ENCODE measurements at regions not wholly inside any gene's neighbourhood (a gene's known extent, or its start where the extent isn't known, plus 50 kb on each side); places are given as distances from the start of the nearest gene placed in this dataset.

DNA sequence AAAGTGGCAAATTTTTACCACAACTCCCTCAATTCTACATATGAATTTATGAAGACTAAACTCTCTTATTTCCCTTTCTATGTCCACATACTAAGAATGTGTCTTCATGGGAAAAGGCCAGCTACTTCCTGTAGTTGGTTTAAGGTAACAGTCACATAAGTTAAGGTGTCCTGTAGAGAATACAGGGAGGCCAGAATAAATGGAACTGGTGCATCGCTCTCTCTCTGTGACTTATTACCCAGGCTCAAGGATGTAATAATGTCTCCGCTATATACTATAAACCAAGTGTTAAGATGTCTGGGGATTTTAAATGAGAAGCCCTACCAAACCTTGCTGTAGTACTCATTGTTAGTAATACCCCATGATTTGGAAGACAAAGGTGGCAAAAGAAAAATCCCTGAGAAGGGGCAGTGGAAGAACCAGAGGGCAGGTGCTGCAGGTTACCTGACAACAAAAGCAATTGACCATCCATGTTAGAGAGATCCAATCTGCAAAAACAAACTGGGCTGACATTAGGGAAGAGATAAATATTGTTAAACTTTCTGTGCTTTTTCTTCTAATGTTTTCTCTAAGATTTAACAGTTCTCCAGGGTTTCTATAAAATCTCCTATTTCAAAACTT, 372.8 kb downstream of the TMX3 start:
- no peak for DNase-seq (ENCODE audit: low spot score)

DNA sequence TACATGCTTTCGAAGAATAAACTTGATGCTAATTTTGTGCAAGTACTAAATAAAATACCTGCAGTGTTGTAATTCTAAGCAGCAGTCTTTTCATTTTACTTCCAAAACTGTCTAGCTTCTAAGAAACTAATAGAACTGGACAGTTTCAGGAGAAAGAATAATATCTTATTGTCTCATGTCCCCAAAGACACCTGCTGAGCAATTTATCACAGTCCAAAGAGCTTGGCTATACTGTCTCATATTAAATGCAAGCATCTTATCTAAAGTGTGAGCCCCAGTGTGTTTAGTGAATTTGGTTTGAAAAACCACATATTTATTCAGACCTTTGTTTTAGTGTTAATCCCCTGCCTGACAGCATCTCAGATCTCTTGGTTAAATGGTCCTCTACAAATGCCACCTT, 374.3 kb downstream of the TMX3 start:
- DNase-seq (ENCODE audit: low spot score), result no peak

DNA sequence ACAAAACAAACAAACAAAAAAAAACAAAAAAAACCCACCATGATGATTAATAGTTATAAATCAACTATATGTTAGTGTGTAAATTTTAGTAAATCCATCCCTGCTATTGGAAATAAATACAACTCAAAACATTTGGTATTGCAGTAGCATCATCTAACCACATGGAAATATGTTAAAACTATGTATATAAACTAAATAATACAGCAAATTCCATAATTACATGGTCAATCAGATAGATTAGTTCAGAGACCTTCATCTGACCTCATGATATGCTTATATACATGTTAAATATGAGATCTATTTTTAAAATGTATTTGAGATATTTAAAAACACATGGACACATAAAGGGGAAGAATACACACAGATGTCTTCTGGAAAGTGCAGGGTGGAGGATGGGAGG, 384.2 kb downstream of the TMX3 start:
- DNase-seq (ENCODE audit: low spot score), result no peak

DNA sequence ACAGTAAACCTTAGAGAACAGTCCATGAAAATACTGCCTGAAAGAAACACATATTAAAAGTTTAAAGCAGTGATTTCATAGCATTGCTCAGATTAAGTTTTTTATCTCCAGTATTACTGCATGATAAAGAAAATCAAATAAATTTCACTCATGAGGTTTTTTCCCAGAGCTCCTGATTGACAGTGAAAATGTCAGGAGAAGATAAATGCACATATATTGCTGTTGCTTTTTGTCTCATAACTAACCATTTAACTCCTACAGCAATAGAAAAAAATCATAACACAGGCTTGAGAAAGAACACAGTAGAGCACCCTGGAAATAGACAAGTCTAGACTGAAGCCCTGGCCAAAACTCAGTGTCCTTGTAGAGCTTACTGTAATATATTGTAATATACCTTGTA, 391.0 kb downstream of the TMX3 start:
- DNase-seq (ENCODE audit: low spot score), result no peak

DNA sequence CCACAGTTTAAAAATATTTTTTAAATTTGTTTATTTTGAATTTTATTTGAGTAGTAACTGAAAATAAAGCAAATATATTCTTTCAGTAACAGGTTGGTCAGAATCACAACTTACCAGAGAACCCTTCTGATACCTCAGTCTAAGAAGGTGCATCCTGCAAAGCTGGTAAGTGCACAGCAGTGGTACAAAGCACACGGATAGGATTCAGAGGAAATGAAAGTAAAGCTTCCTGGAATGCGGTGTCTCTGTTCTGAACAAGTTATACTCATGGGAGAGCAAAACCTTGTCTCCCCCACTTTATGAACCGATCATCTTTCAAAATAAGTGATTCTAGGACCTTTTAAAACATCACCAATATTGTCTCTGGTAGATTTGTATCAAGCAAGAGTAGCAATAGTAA, 398.3 kb downstream of the TMX3 start:
- DNase-seq (ENCODE audit: low spot score), result no peak

DNA sequence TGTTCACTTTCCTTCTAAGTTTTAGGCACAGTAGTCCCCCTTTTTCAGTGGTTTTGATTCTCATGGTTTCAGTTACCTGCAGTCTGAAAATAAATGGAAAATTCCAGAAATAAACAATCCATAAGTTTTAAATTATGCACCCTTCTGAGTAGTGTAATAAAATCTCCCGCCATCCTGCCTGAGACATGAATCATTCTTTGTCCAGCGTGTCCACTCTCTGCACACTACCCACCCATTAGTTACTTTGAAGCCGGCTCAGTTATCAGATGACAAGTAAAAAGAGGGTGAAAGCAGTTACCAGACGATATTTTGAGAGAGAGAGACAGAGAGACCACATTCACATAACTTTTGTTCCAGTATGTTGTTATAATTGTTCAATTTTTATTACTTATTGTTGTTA, 400.5 kb downstream of the TMX3 start:
- DNase-seq (ENCODE audit: low spot score), result no peak

DNA sequence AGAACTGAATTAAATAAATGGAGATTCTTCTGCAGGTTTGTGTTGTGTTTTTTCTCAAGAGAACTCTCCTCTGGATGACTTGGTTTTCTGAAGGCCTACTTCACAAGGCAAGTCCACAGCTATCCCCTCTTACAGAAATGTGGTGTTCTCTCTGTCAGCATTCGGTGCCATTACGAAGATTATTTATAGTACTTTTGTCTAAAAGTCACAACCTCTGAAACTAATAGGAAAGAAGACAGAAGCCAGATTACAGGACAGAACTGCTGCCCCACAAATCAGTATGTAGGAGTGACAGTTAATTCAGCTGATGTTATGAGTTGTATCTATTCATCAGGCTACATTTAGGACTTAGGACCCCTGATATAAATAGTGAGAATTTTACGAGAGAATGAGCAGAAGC, 413.5 kb downstream of the TMX3 start:
- no peak for DNase-seq (ENCODE audit: low spot score)

DNA sequence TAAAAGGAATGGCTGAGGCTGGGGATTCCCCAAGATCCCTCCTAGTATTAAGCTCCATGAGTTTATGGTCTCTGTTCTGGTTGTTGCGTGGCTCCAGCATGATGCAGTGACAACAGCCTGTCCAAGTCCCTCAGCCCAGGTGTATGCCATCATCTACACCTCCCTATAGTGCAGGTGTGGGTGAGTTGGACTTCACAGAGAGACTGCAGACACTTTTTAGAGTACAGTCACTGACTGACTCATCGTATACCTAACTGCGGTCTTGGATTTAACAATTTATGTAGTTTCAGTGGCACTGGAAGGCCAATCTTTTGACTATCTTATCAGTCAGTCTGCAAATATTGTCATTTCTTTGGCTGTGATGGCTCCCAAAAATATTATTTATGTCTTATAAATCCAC, 415.0 kb downstream of the TMX3 start:
- DNase-seq (ENCODE audit: low spot score), result no peak

DNA sequence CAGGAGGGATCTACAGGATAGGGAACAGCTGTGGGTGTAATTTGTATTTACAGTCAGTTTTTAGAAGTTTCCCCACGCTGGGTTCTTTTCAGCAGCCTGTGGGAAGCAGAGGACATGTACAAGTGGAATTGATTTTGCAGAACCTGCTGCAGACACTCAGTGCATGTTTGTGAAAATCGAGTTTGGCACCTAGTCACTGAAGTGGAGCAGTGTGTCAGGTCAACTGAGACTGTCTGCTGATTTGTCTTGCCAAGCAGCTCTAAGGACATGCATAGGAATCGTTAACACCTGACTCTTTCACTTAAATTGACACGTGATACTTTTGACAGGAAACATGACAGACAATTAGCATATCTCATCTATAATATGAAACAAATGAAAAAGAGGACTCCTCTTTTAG, 416.6 kb downstream of the TMX3 start:
- DNase-seq (ENCODE audit: low spot score), result no peak

DNA sequence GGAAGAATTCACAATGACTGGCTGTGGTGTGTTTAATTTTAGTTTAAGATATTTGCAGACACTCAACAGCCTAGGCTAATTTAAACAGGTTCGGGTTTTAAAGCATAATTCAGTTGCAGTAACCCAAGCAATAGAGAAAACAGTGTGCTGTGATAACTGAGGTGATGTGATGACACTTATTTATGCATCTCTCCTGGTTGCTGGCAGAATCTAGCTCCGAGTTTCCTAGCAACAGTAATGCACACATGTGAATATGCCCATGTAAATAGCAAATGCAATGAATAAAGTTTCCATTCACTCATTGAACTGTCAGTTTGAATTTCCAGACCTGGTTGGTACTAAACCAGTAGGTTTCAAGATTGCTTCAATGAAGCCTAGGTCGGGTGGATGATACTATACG, 426.5 kb downstream of the TMX3 start:
- DNase-seq (ENCODE audit: low spot score), result no peak

DNA sequence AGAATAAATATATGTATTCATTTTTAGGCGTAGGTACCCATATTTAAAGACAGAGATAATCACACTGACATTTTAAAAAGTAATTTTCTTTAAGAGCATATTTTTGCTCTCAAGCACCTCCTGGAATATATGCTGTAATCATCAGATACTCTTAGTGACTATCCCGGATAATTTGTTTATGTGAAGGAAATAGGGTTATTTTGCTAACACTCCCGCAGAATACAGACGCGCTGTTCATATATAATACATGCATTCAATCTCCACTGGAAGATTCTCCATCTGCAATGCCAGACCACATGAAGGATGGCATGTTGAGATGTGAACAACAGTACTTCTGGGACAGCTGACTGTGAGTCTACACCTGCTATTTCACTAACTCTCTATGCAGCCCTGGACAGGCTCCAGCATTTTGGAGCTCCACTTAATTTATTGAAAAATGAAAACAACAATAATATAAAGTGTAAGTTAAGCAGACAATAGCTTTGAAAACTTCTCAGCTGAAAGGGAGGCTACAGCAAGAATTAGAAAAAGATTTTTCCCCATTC, 430.6 kb downstream of the TMX3 start:
- no peak for DNase-seq (ENCODE audit: low spot score)

DNA sequence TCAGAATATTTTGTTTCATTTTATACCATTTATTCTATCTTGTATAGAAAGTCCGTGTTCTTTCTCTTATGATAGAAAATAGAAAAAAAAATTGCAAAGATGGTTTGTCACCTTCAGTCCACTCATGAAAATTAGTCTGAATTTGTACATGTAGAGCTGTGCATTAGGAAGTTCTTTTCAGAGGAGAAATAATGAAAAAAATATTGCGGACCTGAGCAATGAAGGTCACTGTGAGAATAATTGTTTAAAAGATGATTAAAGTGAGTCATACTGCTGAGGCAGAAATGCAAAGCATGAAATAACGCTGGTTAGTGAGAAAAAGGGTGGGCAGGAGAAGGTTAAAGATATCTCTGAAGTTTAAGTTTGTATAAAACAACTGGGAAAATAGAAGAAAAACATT, 431.1 kb downstream of the TMX3 start:
- no peak for DNase-seq (ENCODE audit: low spot score)

DNA sequence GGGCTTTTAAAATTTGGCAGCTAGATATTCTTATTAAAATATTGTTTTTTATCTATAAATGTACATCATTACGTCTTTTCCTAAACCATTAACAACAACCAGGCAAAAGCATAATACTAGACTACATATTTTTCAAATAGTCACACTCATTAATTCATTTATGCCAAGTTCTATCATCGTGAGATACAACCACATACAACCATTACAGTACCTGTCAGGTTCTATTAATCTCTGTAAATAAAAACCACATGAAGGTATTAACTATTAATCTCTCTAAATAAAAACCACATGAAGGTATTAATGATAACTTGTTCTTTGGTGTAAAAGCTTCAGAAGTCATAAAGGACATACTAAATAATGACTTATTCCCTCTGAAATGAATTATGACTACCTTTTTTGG, 432.7 kb downstream of the TMX3 start:
- DNase-seq (ENCODE audit: low spot score), result no peak

DNA sequence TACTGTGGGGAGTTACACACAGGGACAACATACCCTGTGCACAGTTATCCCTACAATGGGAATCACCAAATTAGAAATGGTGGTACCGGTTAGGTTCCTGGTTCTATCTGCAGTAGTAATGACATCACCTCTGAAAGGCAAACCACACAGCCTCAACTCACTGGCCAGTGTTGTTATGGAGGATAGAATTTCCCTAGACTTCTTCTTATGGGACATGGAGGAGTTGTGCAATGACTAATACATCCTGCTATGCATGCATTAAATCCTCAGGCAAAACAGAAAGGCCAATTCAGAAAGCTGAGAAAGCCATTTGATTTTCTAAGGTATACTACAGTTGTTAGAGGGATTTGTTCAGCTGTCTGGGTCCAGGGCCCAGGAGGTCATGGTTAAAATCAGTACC, 439.3 kb downstream of the TMX3 start:
- no peak for DNase-seq (ENCODE audit: low spot score)

DNA sequence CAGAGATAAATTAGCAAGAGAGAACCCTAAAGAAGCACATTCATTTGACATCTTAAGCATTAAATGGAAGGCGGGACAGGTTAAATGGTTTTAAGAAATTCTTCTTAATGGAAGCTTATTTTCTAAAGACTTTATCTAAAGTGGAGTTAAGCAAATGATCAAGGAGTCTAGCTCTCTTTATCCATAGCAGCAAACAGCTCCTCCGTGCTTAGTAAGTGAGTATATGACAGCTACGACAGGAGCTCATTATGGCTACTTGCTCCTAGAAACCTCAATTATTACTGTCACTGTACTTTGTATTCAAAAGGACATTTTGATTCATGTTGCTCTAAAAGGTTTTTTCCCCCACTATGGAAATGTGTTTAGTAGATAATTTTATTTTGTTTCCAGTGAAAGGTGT, 444.9 kb downstream of the TMX3 start:
- DNase-seq (ENCODE audit: low spot score), result no peak

DNA sequence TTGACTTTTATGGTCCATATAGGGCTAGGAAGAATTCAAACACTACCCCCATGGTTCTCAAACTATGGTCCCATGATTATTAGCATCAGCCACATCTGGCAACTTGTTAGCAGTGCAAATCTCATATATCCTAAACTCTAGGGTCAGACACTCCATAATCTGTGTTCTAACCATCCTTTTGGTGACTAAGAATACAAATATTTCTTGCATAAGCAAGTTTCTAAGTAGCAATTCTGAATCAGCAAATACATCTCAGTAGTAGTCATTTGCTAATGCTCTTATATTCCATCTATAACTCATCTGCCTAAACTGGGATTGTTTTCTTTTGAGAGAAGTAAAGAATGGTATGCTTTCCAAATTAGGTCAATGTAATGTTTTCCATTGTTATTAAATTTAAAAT, 447.3 kb downstream of the TMX3 start:
- DNase-seq (ENCODE audit: low spot score), result no peak

DNA sequence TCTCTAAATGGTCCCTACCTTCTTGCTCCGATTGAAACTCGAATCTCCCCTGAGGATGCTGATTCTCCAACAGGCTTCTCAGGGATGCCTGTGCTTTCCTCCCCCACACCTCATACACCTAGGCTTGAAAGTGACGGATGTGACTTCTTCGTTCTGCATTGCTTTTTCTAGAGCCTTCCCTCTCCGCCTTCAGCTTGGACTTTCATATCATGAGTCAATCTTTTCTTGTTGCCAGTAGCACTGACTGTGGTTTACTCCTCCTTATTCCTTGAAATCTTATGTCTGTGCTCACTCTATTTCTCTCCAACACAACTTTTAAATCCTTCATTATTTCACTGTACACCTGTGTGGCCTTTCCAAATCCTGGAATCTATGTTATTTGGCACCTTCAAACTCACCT, 451.4 kb downstream of the TMX3 start:
- no peak for DNase-seq (ENCODE audit: low spot score)

DNA sequence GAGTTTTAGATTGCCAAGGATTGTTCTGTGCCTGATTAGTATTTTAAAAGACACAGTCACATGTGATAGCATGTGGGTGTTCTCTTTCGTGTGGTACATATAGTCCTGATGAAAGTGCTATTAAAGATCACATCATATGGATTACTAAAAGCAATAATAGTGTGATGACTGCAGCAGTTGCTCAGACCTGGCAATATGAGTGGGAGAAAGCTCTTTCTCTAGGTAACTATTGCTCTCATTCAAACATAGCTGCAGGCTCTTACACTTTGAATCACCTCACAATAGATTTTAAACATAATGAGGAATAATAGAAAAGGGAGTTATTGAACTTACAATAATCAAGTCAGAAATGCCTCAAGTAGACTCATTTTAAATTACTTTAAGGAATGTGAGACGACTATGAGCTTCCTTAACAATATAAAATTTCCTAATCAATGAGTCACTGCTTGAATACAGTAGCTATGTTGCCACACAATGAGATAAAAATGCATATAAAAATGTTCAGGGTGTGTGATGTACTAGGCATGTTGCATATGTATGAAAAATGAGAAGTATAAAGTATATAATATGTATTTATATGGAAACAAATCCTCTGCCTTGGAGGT, 452.1 kb downstream of the TMX3 start:
- DNase-seq (ENCODE audit: low spot score), result no peak

DNA sequence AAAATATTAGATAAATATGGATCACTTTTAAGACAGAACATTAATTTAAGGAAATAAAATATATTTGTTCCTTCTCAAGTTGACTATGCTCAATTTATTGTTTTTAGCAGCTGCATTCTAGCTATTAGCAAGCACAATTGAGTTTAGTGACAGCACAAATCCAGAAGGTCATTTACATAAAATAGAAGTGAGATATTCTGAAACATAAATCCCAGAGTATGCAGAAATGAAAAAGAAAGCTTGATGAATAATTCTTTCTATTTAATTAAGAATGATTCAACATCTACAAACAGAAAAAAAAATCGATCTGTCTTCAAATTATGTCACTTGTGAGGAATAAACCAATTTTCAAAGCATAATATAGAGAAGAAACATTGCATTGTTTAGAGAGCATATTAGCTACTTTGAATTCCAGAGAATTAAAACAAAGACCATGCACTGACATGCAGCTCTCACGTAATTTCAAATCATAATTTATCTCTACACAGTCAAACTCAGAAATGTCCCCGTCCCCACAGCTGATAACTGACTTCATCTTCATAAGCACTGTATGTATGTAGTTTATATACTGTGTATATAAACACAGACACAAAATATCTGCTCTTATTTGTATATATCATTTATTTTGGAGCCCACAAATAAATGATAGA, 458.4 kb downstream of the TMX3 start:
- no peak for DNase-seq (ENCODE audit: low spot score)

DNA sequence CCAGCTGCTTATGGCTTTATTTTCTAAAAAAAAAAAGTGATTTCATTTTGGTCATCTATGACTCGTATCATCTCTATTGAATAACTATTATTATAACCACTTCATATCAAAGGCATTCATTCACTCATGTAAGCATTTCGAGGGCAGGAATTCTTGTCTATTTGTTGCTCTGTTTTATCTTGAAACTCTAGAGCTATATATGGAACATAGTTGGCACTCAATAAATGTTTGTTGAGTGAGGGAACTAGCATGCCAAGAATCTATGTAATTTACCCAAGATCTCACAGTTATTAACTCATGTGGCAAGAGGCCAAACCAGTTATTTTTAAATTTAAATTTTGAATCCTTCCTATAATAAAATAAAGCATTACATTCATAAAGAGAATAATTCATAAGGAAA, 470.1 kb downstream of the TMX3 start:
- DNase-seq (ENCODE audit: low spot score), result no peak

DNA sequence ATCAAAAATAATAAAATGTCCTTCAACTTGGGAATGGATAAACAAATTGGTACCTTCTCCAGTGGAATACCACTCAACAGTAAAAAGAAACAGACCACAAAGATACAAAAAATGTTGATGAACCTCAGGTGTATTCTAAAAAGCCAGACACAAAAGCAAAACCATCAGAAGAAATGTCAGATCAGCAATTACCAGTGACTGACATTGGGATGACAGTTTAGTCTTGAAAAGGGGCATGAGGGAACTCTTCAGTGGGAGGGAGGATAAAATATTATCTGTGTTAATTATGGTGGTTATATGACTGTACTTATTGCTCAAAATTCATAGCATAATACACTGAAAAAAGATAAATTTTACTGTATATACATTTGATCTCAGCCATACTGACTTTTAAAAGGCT, 473.0 kb downstream of the TMX3 start:
- DNase-seq (ENCODE audit: low spot score), result no peak

DNA sequence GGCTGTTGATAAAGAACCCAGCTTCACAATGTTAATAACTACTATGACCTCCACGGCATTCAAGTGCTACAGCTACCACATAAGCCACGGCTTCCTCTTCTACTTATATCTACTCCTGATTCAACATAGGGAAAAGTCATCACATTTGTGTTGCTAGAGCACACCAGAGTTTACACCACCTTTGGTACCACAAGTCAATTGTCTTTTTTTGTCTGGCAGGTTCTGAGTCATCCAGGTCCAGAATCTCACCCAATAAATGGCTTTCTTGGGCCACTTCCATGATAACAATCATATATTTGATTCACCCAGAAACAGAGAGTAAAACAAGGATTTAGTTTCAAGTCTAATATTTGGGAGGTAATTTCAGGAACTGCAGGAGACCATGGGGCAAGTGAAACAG, 480.2 kb downstream of the TMX3 start:
- DNase-seq (ENCODE audit: low spot score), result no peak

DNA sequence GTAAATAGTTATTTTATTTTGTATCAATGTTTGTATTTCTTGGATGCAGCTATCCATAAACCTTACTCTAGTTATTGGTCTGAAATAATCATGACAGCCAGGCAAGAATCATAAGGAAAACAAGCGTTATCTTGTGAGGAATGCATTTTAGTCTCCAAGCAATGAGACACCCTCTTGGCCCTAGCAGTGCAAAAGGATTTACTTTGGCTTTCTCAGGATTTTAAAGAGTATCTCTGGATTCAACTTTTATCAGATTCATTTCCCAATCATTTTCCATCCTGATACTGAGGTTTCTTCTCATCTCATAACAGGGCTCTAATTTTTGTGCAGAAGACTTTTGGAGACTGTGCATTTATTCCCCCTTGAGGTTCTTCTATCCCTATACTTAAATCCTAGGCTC, 480.8 kb downstream of the TMX3 start:
- no peak for DNase-seq (ENCODE audit: low spot score)

DNA sequence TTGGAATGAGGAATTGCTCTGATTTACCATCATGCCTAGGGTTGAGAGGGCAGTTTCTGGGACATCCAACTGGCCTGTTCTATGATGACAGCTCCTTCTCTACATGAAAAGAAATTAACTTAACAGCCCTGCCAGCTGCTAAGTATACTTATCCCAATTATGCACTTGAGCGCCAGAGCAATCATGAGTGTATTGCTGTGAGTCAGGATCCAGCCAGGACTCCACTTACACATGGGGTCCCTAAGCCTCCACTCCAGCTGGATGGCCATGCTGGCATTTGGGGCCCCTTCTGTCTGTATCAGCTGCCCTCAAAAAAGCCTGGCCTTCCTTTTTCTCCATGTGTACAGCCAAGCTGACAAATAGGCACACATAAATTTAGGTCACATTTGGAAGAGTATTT, 481.9 kb downstream of the TMX3 start:
- no peak for DNase-seq (ENCODE audit: low spot score)

Data from germinal center (tissue), 1 donor.